B cell (primary cell): ENCODE measurements at regions not wholly inside any gene's neighbourhood (a gene's known extent, or its start where the extent isn't known, plus 50 kb on each side); places are given as distances from the start of the nearest gene placed in this dataset.

Experiments
- ATAC-seq: fragments of 200-7000 bp; cut with Tn5 transposase; one replicate; pipeline ENCODE4 v1.10.0; 2021; ENCODE audit warnings: low read depth, mild to moderate bottlenecking, moderate number of reproducible peaks, moderate library complexity
- CTCF ChIA-PET: fragments of 350-600 bp; sonication (Branson Sonifier 250); formaldehyde crosslinking; loops from one replicate; lab custom pipeline; 2021; ENCODE audit warnings: antibody characterized with exemption, inconsistent platforms; lab: Charles Lee
- POLR2A ChIA-PET: fragments of 350-600 bp; sonication (Branson Sonifier 250); formaldehyde crosslinking; loops from one replicate; lab custom pipeline; 2021; ENCODE audit warnings: antibody characterized with exemption; lab: Charles Lee
- DNase-seq: peaks from one replicate; pipeline ENCODE4 v3.0.0; 2013
- H2AFZ ChIP-seq: 2 replicates; pipeline ENCODE4 v1.6.1; 2012; ENCODE audit warnings: mild to moderate bottlenecking, low read depth, low read length; ENCODE audit not compliant: insufficient read depth, poor library complexity, severe bottlenecking
- H3K27ac ChIP-seq, 2 donors: 1 replicate in 1 of 2; 2 replicates in 1 of 2; pipeline ENCODE4 v1.5.1; 2012 to 2013; ENCODE audit warnings: low read length in 2 of 2, mild to moderate bottlenecking in 2 of 2, moderate library complexity in 1 of 2
- H3K27me3 ChIP-seq, 4 experiments: fragments of 200-600 bp in 1 of 4; sonication (generic) in 1 of 4; replicated peaks in 1 of 4; 1 replicate in 2 of 4; 2 replicates in 2 of 4; pipeline versions ENCODE4 v1.6.1 to v1.7.0; 2013 to 2016; ENCODE audit warnings: low read length in 3 of 4, mild to moderate bottlenecking in 2 of 4, mixed read lengths in 1 of 4, moderate library complexity in 1 of 4; ENCODE audit not compliant: insufficient read depth in 4 of 4, control insufficient read depth in 3 of 4; ENCODE audit errors: control extremely low read depth in 1 of 4
- H3K36me3 ChIP-seq, 2 experiments: replicated peaks in 1 of 2; 1 replicate in 1 of 2; 2 replicates in 1 of 2; pipeline versions ENCODE4 v1.6.1 to v1.7.1; 2013; ENCODE audit warnings: low read length in 1 of 2; ENCODE audit not compliant: insufficient read depth in 2 of 2, control insufficient read depth in 1 of 2; ENCODE audit errors: control extremely low read depth in 1 of 2, extremely low read depth in 1 of 2
- H3K4me1 ChIP-seq, 2 donors: fragments of 200-600 bp in 1 of 2; sonication (generic) in 1 of 2; 1 replicate in 1 of 2; 2 replicates in 1 of 2; pipeline versions ENCODE4 v1.5.1 to v1.6.1; 2013 to 2017; ENCODE audit warnings: low read length in 2 of 2; ENCODE audit not compliant: control insufficient read depth in 2 of 2, insufficient read depth in 2 of 2
- H3K4me2 ChIP-seq: replicated peaks from 2 replicates; pipeline ENCODE3; 2012; ENCODE audit warnings: mild to moderate bottlenecking, low read depth, low read length; ENCODE audit not compliant: poor library complexity, severe bottlenecking
- H3K4me3 ChIP-seq, 5 experiments: fragments of 200-600 bp in 1 of 5; sonication (generic) in 1 of 5; 1 replicate in 3 of 5; 2 replicates in 2 of 5; pipeline versions ENCODE4 v1.5.1 to v1.7.0; 2011 to 2016; ENCODE audit warnings: low read length in 4 of 5, mild to moderate bottlenecking in 4 of 5, low read depth in 2 of 5, control low read depth in 1 of 5, moderate library complexity in 1 of 5; ENCODE audit not compliant: insufficient read depth in 1 of 5; ENCODE audit errors: control extremely low read depth in 1 of 5, extremely low read depth in 1 of 5
- H3K79me2 ChIP-seq: fragments of 200-600 bp; sonication (generic); one replicate; pipeline ENCODE4 v1.6.0; 2016; ENCODE audit warnings: low read length; ENCODE audit not compliant: control insufficient read depth, insufficient read depth
- H3K9ac ChIP-seq: fragments of 200-600 bp; sonication (generic); 2 replicates; pipeline ENCODE4 v1.6.1; 2017; ENCODE audit warnings: mild to moderate bottlenecking, low read length, moderate library complexity
- H3K9me3 ChIP-seq, 3 donors: one replicate each; pipeline versions ENCODE4 v1.6.1 to v1.7.1; 2013; ENCODE audit warnings: low read length in 2 of 3; ENCODE audit not compliant: control insufficient read depth in 2 of 3, insufficient read depth in 1 of 3; ENCODE audit errors: control extremely low read depth in 1 of 3
- H4K20me1 ChIP-seq: 2 replicates; pipeline ENCODE4 v1.6.0; 2012; ENCODE audit warnings: mild to moderate bottlenecking, low read length; ENCODE audit not compliant: insufficient read depth, control insufficient read depth, poor library complexity, severe bottlenecking
- H3K27ac Mint-ChIP-seq: one replicate; pipeline ENCODE4 v1.8.0; 2021; ENCODE audit warnings: mixed read lengths
- H3K27me3 Mint-ChIP-seq: one replicate; pipeline ENCODE4 v1.8.0; 2021; ENCODE audit warnings: mixed read lengths
- H3K4me1 Mint-ChIP-seq: one replicate; pipeline ENCODE4 v1.8.0; 2021; ENCODE audit warnings: mixed read lengths
- H3K4me3 Mint-ChIP-seq: one replicate; pipeline ENCODE4 v1.8.0; 2021; ENCODE audit warnings: mixed read lengths
- H3K9me3 Mint-ChIP-seq: one replicate; pipeline ENCODE4 v1.8.0; 2022; ENCODE audit warnings: mixed read lengths; ENCODE audit not compliant: insufficient read depth
- CTCF ChIP-seq: fragments of 200-600 bp; IDR thresholded peaks from one replicate; pipeline ENCODE4 v1.8.0; 2022; ENCODE audit warnings: antibody characterized with exemption, mild to moderate bottlenecking
- EZH2 ChIP-seq: IDR thresholded peaks from 2 replicates; pipeline ENCODE4 v1.6.1; 2012; ENCODE audit warnings: borderline replicate concordance, low read depth, mild to moderate bottlenecking, moderate library complexity, low read length; ENCODE audit not compliant: insufficient read depth, poor library complexity, severe bottlenecking
- WGBS: methylation state at CpG from one replicate; pipeline ENCODE4 v1.1.5; 2013; ENCODE audit warnings: missing lambda C conversion rate; ENCODE audit not compliant: insufficient coverage; 5-methylcytosine and 5-hydroxymethylcytosine counted together
- intact Hi-C: fragments of 100-400 bp; cut with micrococcal nuclease; formaldehyde crosslinking; loops from one replicate; pipeline ENCODE4 v1.10.0; 2022

GRCh38 chr2:164242409-164242808 is 378.9 kb downstream of the GRB14 start:
- Histone ChIP-seq H3K4me2 (no peak overlapping the region), H4K20me1 (no peaks in the 10 kb centered on the region), H3K27me3 (no peaks in the 10 kb centered on the region), H3K9me3 (peaks cover 0 to 8% (median 0%) of the 10 kb centered on the region in 3 donors), H3K4me1 (no peaks in the 10 kb centered on the region), H3K79me2 (no peaks in the 10 kb centered on the region), H3K27ac (no peak overlapping the region), H2AFZ (no peak overlapping the region), H3K36me3 (no peaks in the 10 kb centered on the region), H3K4me3 (no peak overlapping the region), H3K9ac (no peak overlapping the region)
- no peak for ATAC-seq
- no peak for DNase-seq
- 86% methylated on average over 3 of the region's 3 CpGs for WGBS
- Mint-ChIP-seq H3K27ac (no peak overlapping the region), H3K4me1 (no peaks in the 10 kb centered on the region), H3K9me3 (peaks cover 8% of the 10 kb centered on the region), H3K27me3 (no peaks in the 10 kb centered on the region), H3K4me3 (no peak overlapping the region)
- TF ChIP-seq CTCF (no peak), EZH2 (no peak)
- ChIA-PET POLR2A (no interaction called here), CTCF (no interaction called here)
- intact Hi-C loops, result no loop called here

- CTCF ChIA-PET, result no interaction called here
- no CpG with 5 or more reads among the region's 1 CpG for WGBS
- no peaks in the 10 kb centered on the region for H3K4me1 ChIP-seq
- no peak overlapping the region for H3K4me3 ChIP-seq
- Mint-ChIP-seq H3K27ac (no peak overlapping the region), H3K4me1 (no peaks in the 10 kb centered on the region), H3K4me3 (no peak overlapping the region), H3K27me3 (no peaks in the 10 kb centered on the region), H3K9me3 (peaks cover under 1% of the 10 kb centered on the region)
- intact Hi-C loops, result no loop called here
- H3K9ac ChIP-seq, result no peak overlapping the region
- H3K4me2 ChIP-seq, result no peak overlapping the region
- no peak overlapping the region for H3K27ac ChIP-seq
- no peaks in the 10 kb centered on the region for H3K36me3 ChIP-seq
- no peak overlapping the region for H2AFZ ChIP-seq
- H3K79me2 ChIP-seq, result no peaks in the 10 kb centered on the region
- no peaks in the 10 kb centered on the region for H3K27me3 ChIP-seq
- H3K9me3 ChIP-seq, result peaks cover 0 to 2% (median 0%) of the 10 kb centered on the region in 3 donors
- no peaks in the 10 kb centered on the region for H4K20me1 ChIP-seq
- ATAC-seq (no peak), DNase-seq (no peak)
- TF ChIP-seq EZH2, result no peak
- no peak for TF ChIP-seq CTCF
- POLR2A ChIA-PET, result no interaction called here
Measured at GRCh38 chr2:164234074-164234473, 387.2 kb downstream of the GRB14 start.
